ENCODE measurements at regions not wholly inside any gene's neighbourhood (a gene's known extent, or its start where the extent isn't known, plus 50 kb on each side); places are given as distances from the start of the nearest gene placed in this dataset.

DNA sequence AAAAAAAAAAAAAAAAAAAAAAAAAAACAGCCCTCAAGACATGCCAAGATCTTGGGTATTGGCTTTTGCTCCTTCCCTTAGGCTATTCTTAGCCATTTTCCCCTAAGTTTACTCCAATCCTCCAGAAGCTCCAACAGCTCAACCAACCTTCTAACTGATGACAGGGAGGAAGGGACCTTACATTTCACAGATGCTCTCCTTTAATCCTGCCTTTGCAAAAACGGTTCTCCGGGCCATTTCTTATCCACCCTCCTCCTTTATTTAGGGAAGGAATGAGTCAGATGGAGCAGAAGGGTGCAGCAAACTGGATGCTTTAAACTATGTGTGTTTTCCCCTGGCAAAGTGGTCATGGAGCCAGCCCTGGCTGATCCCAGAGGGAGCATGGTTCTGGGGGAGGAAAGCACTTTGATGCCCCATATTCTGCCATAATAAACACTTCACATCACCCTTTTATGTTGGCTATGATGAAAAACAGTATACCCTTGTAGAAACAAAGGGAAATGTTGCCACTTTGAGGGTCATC lies 369.4 kb upstream of the DMAC1 start:
- Histone ChIP-seq H3K4me2 (replicated peaks; ENCODE audit: extremely low read depth, low read length, poor library complexity, severe bottlenecking) (no peak overlapping the region), H3K79me2 (ENCODE audit: insufficient read depth, low read length) (no peaks in the 10 kb centered on the region), H2AFZ (ENCODE audit: insufficient read depth, low read depth, low read length, poor library complexity, severe bottlenecking) (no peak overlapping the region), H3K27me3 (ENCODE audit: control insufficient read depth in 2 of 2, insufficient read depth in 2 of 2, low read length in 2 of 2) (no peaks in the 10 kb centered on the region), H3K4me3 (replicated peaks in 1 of 3; ENCODE audit: low read depth in 2 of 3, low read length in 3 of 3) (no peak overlapping the region), H3K27ac (ENCODE audit: low read depth in 1 of 2, low read length in 2 of 2) (no peak overlapping the region), H3K36me3 (replicated peaks in 1 of 2; ENCODE audit: control insufficient read depth in 1 of 2, insufficient read depth in 2 of 2, low read length in 2 of 2) (no peaks in the 10 kb centered on the region), H3K9ac (ENCODE audit: insufficient read depth, low read length, poor library complexity, severe bottlenecking) (no peak overlapping the region), H4K20me1 (ENCODE audit: insufficient read depth, low read length) (no peaks in the 10 kb centered on the region), H3K9me3 (replicated peaks in 1 of 2; ENCODE audit: control insufficient read depth in 1 of 2, insufficient read depth in 1 of 2, low read length in 2 of 2) (no peaks in the 10 kb centered on the region), H3K4me1 (ENCODE audit: control insufficient read depth in 1 of 2, insufficient read depth in 2 of 2, low read length in 2 of 2) (no peaks in the 10 kb centered on the region)
- H3K9me3 Mint-ChIP-seq = peaks cover 0 to 2% (median 0%) of the 10 kb centered on the region in 7 donors
- H3K4me1 Mint-ChIP-seq = no peaks in the 10 kb centered on the region
- no peaks in the 10 kb centered on the region for H3K36me3 Mint-ChIP-seq
- H3K27me3 Mint-ChIP-seq (ENCODE audit: low read depth in 3 of 3) = peaks cover 0 to 3% (median 1%) of the 10 kb centered on the region in 3 donors
- no CpG with 5 or more reads among the region's 2 CpGs for WGBS (ENCODE audit: insufficient coverage)
- TF ChIP-seq, protein P1, sequence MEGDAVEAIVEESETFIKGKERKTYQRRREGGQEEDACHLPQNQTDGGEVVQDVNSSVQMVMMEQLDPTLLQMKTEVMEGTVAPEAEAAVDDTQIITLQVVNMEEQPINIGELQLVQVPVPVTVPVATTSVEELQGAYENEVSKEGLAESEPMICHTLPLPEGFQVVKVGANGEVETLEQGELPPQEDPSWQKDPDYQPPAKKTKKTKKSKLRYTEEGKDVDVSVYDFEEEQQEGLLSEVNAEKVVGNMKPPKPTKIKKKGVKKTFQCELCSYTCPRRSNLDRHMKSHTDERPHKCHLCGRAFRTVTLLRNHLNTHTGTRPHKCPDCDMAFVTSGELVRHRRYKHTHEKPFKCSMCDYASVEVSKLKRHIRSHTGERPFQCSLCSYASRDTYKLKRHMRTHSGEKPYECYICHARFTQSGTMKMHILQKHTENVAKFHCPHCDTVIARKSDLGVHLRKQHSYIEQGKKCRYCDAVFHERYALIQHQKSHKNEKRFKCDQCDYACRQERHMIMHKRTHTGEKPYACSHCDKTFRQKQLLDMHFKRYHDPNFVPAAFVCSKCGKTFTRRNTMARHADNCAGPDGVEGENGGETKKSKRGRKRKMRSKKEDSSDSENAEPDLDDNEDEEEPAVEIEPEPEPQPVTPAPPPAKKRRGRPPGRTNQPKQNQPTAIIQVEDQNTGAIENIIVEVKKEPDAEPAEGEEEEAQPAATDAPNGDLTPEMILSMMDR (IDR thresholded peaks at IDR 0.05) = no peak
- H3K27ac Mint-ChIP-seq = no peak overlapping the region
- no peak overlapping the region for H3K4me3 Mint-ChIP-seq
- intact Hi-C loops (cut with micrococcal nuclease) = no loop called here
- no peak for DNase-seq

DNA sequence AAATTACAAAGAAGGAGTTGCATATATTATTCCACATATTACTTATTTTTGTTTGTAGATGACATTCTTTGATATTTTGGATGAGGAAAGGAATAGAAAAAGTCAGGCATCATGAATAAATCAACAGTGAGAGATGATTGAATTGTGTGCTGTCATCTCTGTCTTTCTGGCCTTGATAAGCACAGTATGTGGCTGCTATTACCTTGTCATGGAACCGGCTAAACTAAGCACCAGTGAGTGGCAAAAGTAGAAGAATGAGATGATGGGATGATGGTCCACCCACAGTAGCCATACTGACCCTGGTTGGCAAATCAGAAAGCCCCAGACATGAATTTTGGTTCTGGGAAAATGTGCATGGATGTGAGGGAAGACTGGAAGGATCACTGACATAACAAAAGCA lies 361.2 kb upstream of the DMAC1 start:
- Histone ChIP-seq H3K9ac (ENCODE audit: insufficient read depth, low read length, poor library complexity, severe bottlenecking) (no peak overlapping the region), H3K27ac (ENCODE audit: low read depth in 1 of 2, low read length in 2 of 2) (no peak overlapping the region), H3K36me3 (replicated peaks in 1 of 2; ENCODE audit: control insufficient read depth in 1 of 2, insufficient read depth in 2 of 2, low read length in 2 of 2) (no peaks in the 10 kb centered on the region), H3K4me2 (replicated peaks; ENCODE audit: extremely low read depth, low read length, poor library complexity, severe bottlenecking) (no peak overlapping the region), H3K27me3 (ENCODE audit: control insufficient read depth in 2 of 2, insufficient read depth in 2 of 2, low read length in 2 of 2) (no peaks in the 10 kb centered on the region), H4K20me1 (ENCODE audit: insufficient read depth, low read length) (no peaks in the 10 kb centered on the region), H3K9me3 (replicated peaks in 1 of 2; ENCODE audit: control insufficient read depth in 1 of 2, insufficient read depth in 1 of 2, low read length in 2 of 2) (no peaks in the 10 kb centered on the region), H3K4me3 (replicated peaks in 1 of 3; ENCODE audit: low read depth in 2 of 3, low read length in 3 of 3) (no peak overlapping the region), H2AFZ (ENCODE audit: insufficient read depth, low read depth, low read length, poor library complexity, severe bottlenecking) (no peak overlapping the region), H3K4me1 (ENCODE audit: control insufficient read depth in 1 of 2, insufficient read depth in 2 of 2, low read length in 2 of 2) (no peaks in the 10 kb centered on the region), H3K79me2 (ENCODE audit: insufficient read depth, low read length) (no peaks in the 10 kb centered on the region)
- peaks cover 0 to 6% (median 0%) of the 10 kb centered on the region in 3 donors for H3K27me3 Mint-ChIP-seq (ENCODE audit: low read depth in 3 of 3)
- TF ChIP-seq, protein P1 (IDR thresholded peaks at IDR 0.05) = no peak
- intact Hi-C loops (cut with micrococcal nuclease) = no loop called here
- H3K4me1 Mint-ChIP-seq = peaks cover 1% of the 10 kb centered on the region
- no peaks in the 10 kb centered on the region for H3K36me3 Mint-ChIP-seq
- no peak overlapping the region for H3K27ac Mint-ChIP-seq
- WGBS (ENCODE audit: insufficient coverage) = 100% methylated on average over 1 of the region's 1 CpG
- no peak overlapping the region for H3K4me3 Mint-ChIP-seq
- DNase-seq = no peak
- peaks cover 0 to 8% (median 1%) of the 10 kb centered on the region in 7 donors for H3K9me3 Mint-ChIP-seq
